Stomach (tissue), 8 donors: ENCODE measurements at regions not wholly inside any gene's neighbourhood (a gene's known extent, or its start where the extent isn't known, plus 50 kb on each side); places are given as distances from the start of the nearest gene placed in this dataset.
"Not testable (repeated sequence)": the region's sequence is repeated elsewhere in the genome, so short reads cannot be mapped to it uniquely, and the experiment has no call there.

Experiments used
- DNase-seq, 2 donors: peaks; one replicate each; pipeline versions ENCODE4 v3.0.0 to v3.0.0-alpha.2; 2013 to 2019
- H3K27ac ChIP-seq, 5 donors: fragments of 200-600 bp in 4 of 5; sonication (generic) in 4 of 5; one replicate each; pipeline ENCODE4 v1.5.1; 2013 to 2019; ENCODE audit warnings: mild to moderate bottlenecking in 1 of 5, moderate library complexity in 1 of 5
- H3K27me3 ChIP-seq, 3 donors: fragments of 200-600 bp; sonication (generic); one replicate each; pipeline ENCODE4 v1.5.1; 2017 to 2019; ENCODE audit warnings: mixed run types in 1 of 3
- H3K36me3 ChIP-seq, 4 donors: fragments of 200-600 bp; sonication (generic); 1 replicate in 3 of 4; 2 replicates in 1 of 4; pipeline ENCODE4 v1.5.1; 2016 to 2019
- H3K4me1 ChIP-seq, 4 donors: fragments of 200-600 bp; sonication (generic); one replicate each; pipeline ENCODE4 v1.5.1; 2016 to 2019
- H3K4me3 ChIP-seq, 4 donors: fragments of 200-600 bp; sonication (generic) in 3 of 4; one replicate each; pipeline ENCODE4 v1.5.1; 2016 to 2019; ENCODE audit warnings: mild to moderate bottlenecking in 1 of 4
- H3K9me3 ChIP-seq, 4 donors: fragments of 200-600 bp; sonication (generic); one replicate each; pipeline ENCODE4 v1.5.1; 2016 to 2019
- CTCF ChIP-seq, 7 experiments: fragments of 450-650 bp in 4 of 7; fragments of 200-600 bp in 3 of 7; sonication (generic) in 3 of 7; IDR thresholded peaks; one replicate each; pipeline ENCODE4 v1.5.1; 2016 to 2019; ENCODE audit warnings: antibody characterized with exemption in 7 of 7, control low read depth in 2 of 7, mild to moderate bottlenecking in 1 of 7
- EP300 ChIP-seq: sonication (generic); formaldehyde crosslinking; IDR thresholded peaks from one replicate; pipeline ENCODE4 v1.6.1; 2017; ENCODE audit warnings: antibody characterized with exemption
- POLR2A ChIP-seq, 4 donors: fragments of 450-650 bp; IDR thresholded peaks; one replicate each; pipeline ENCODE4 v1.6.1; 2016; ENCODE audit warnings: antibody characterized with exemption in 4 of 4, control low read depth in 2 of 4, mild to moderate bottlenecking in 1 of 4, moderate library complexity in 1 of 4
- POLR2AphosphoS5 ChIP-seq, 3 donors: sonication (generic); formaldehyde crosslinking; IDR thresholded peaks; one replicate each; pipeline ENCODE4 v1.6.1; 2016; ENCODE audit warnings: antibody characterized with exemption in 3 of 3
- WGBS, 5 donors: extraction: QIAGEN DNeasy Blood & Tissue Kit in 3 of 5; methylation state at CpG; one replicate each; pipeline versions ENCODE4 v1.1.5 to v1.1.7; 2013 to 2018; 5-methylcytosine and 5-hydroxymethylcytosine counted together
- intact Hi-C: fragments of 100-400 bp; cut with DNase I; formaldehyde crosslinking; loops from one replicate; pipeline ENCODE4 v1.15.1; 2023; ENCODE audit warnings: low total_unique reads
- donor health status: healthy with polysubstance abuse.
- donor health status: Bipolar disorder and iron deficiency.
- donor health status: healthy.

- no peak for TF ChIP-seq EP300
- TF ChIP-seq POLR2AphosphoS5 (IDR thresholded peaks at IDR 0.05) = no peak
- no peak for TF ChIP-seq CTCF (IDR thresholded peaks at IDR 0.05)
- TF ChIP-seq POLR2A (IDR thresholded peaks at IDR 0.05) = no peak
- Histone ChIP-seq H3K36me3 (no peaks in the 10 kb centered on the region), H3K4me1 (no peaks in the 10 kb centered on the region), H3K27ac (no peak overlapping the region), H3K27me3 (no peaks in the 10 kb centered on the region), H3K4me3 (no peak overlapping the region), H3K9me3 (peaks cover 0 to 18% (median 0%) of the 10 kb centered on the region in 4 donors)
- intact Hi-C loops = no loop called here
- WGBS, 5 donors = 88 to 97% (median 91%) methylated on average over 3 of the region's 3 CpGs
- no peak for DNase-seq
Observed at GRCh38 chr12:22130671-22131070, 84.7 kb downstream of the CMAS start.

GRCh38 chr12:22136604-22137117 is 90.6 kb downstream of the CMAS start:
- WGBS, 5 donors = 63 to 85% (median 65%) methylated on average over 16 to 19 of the region's 21 CpGs
- H3K9me3 ChIP-seq, H3K4me1 ChIP-seq, DNase-seq, intact Hi-C loops, H3K36me3 ChIP-seq, H3K27ac ChIP-seq, H3K4me3 ChIP-seq, H3K27me3 ChIP-seq: not testable (repeated sequence)
